ENCODE measurements at regions not wholly inside any gene's neighbourhood (a gene's known extent, or its start where the extent isn't known, plus 50 kb on each side); places are given as distances from the start of the nearest gene placed in this dataset.

GRCh38 chr1:199121047-199121446 is 482.2 kb downstream of the PTPRC start:
- intact Hi-C loops (cut with DNase I), result no loop called here
- Histone ChIP-seq H3K27ac (no peak overlapping the region), H3K9me3 (no peaks in the 10 kb centered on the region), H3K27me3 (no peaks in the 10 kb centered on the region), H3K9ac (ENCODE audit: low read depth in 2 of 2, low read length in 2 of 2) (no peak overlapping the region), H3K4me3 (no peak overlapping the region), H3K36me3 (no peaks in the 10 kb centered on the region), H3K4me1 (no peaks in the 10 kb centered on the region)
- TF ChIP-seq, protein P1, sequence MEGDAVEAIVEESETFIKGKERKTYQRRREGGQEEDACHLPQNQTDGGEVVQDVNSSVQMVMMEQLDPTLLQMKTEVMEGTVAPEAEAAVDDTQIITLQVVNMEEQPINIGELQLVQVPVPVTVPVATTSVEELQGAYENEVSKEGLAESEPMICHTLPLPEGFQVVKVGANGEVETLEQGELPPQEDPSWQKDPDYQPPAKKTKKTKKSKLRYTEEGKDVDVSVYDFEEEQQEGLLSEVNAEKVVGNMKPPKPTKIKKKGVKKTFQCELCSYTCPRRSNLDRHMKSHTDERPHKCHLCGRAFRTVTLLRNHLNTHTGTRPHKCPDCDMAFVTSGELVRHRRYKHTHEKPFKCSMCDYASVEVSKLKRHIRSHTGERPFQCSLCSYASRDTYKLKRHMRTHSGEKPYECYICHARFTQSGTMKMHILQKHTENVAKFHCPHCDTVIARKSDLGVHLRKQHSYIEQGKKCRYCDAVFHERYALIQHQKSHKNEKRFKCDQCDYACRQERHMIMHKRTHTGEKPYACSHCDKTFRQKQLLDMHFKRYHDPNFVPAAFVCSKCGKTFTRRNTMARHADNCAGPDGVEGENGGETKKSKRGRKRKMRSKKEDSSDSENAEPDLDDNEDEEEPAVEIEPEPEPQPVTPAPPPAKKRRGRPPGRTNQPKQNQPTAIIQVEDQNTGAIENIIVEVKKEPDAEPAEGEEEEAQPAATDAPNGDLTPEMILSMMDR (IDR thresholded peaks at IDR 0.05), result no peak
- no peak for DNase-seq

DNA sequence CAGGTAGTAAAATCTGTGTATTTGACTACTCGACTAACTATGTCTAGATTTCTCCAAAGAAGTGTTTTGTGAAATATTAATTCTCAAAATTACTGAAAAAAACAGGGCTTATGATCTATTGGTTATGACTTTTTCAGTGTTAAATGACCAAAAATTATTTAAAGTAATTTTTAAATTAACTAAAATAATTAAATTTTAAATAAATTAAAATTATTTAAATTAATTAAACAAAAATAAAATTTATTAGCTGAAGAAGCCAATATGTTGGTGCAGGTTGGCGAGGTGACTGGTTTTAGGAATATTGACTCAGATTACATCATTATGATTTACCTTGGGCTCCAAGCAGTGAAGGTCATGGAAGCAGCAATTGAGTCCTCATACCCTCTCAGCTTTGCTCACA is 483.2 kb downstream of the PTPRC start:
- H3K36me3 ChIP-seq, result no peaks in the 10 kb centered on the region
- intact Hi-C loops (cut with DNase I), result no loop called here
- TF ChIP-seq, protein P1 (IDR thresholded peaks at IDR 0.05), result no peak
- no peak for DNase-seq
- no peak overlapping the region for H3K9ac ChIP-seq (ENCODE audit: low read depth in 2 of 2, low read length in 2 of 2)
- H3K27me3 ChIP-seq, result no peaks in the 10 kb centered on the region
- no peaks in the 10 kb centered on the region for H3K9me3 ChIP-seq
- H3K27ac ChIP-seq, result no peak overlapping the region
- H3K4me1 ChIP-seq, result no peaks in the 10 kb centered on the region
- H3K4me3 ChIP-seq, result no peak overlapping the region

DNA sequence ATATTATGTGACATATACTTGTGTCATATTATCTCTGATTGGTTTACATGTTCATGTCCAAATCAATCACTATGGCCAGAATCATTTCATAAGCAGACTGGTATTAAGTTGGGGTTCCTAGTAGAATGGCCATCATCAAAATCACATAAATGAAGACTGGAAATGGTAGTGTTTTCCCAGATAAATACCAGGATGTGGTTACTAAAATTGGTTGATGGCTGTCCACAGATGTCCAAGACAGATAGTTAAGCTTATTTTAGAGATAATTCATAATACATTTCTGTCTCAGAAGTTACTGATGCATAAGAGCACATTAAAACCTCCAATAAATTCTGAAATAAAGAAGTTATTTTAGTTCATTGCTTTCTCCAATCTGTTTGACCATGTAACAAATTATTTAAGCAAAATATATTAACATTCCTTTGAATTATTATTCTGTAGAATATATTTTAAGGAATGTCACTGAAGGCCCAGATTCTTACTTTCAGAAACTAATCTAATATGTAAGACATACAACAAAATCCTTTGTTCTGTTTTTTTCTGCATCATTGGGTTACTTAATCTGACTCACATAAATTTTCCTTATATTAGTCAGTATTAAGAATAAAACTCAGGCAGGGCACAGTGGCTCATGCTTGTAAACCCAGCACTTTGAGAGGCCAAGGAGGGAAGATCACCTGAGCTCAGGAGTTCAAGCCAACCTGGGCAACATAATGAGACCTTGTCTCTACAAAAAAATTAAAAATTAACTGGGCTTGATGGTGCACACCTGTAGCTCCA is 483.9 kb downstream of the PTPRC start:
- no peak overlapping the region for H3K9ac ChIP-seq (ENCODE audit: low read depth in 2 of 2, low read length in 2 of 2)
- TF ChIP-seq, protein P1 (IDR thresholded peaks at IDR 0.05), result no peak
- DNase-seq, result no peak

DNA sequence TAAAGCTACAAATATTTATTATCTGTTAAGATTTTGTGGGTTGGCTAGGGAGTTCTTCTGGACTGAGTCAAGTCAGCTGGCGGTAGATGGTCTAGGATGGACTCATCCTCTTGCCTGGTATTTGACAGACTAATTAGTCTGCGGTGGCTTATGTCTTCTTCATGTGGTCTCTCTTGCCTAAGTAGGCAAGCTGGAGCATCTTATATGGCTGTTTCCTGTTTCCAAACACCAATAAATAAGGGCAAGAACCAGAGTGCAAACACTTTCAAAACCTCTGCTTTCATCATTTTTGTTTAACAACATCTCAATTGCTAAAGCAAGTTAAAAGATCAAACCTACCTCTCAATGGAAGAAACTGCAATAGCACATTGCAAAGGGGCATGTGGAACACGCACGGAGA is 484.8 kb downstream of the PTPRC start:
- DNase-seq, result no peak
- Histone ChIP-seq H3K36me3 (no peaks in the 10 kb centered on the region), H3K27ac (no peak overlapping the region), H3K4me1 (no peaks in the 10 kb centered on the region), H3K27me3 (no peaks in the 10 kb centered on the region), H3K9ac (ENCODE audit: low read depth in 2 of 2, low read length in 2 of 2) (no peak overlapping the region), H3K9me3 (no peaks in the 10 kb centered on the region), H3K4me3 (no peak overlapping the region)
- TF ChIP-seq, protein P1 (IDR thresholded peaks at IDR 0.05), result no peak
- intact Hi-C loops (cut with DNase I), result no loop called here

More for the DNA sequence above, 483.9 kb downstream of the PTPRC start:
- Histone ChIP-seq H3K36me3 (no peaks in the 10 kb centered on the region), H3K4me1 (no peaks in the 10 kb centered on the region), H3K27ac (no peak overlapping the region), H3K27me3 (no peaks in the 10 kb centered on the region), H3K4me3 (no peak overlapping the region), H3K9me3 (no peaks in the 10 kb centered on the region)
- intact Hi-C loops (cut with DNase I), result no loop called here

DNA sequence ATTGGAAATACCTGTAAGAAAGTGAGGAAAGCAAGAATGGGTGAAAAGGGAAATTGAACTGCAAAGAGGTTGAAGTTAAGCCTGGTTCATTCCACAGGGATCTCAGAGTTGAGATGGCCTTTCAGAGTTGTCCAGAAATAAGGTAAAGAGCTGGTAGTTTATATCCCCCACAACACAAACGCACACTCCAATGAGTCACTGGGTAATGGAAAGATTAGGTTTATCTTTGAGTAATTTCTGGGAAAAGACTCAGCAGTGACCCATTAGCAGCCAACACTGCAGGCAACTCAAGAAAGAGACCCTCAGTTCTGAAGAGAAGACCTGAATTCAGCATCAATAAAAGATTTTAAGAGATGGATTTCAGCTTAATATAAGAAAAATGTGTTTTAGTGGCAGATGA is 485.5 kb downstream of the PTPRC start:
- Histone ChIP-seq H3K9ac (ENCODE audit: low read depth in 2 of 2, low read length in 2 of 2) (no peak overlapping the region), H3K4me1 (no peaks in the 10 kb centered on the region), H3K27ac (no peak overlapping the region), H3K9me3 (no peaks in the 10 kb centered on the region), H3K4me3 (no peak overlapping the region), H3K27me3 (no peaks in the 10 kb centered on the region), H3K36me3 (no peaks in the 10 kb centered on the region)
- no peak for DNase-seq
- TF ChIP-seq, protein P1 (IDR thresholded peaks at IDR 0.05), result no peak
- intact Hi-C loops (cut with DNase I), result no loop called here

Data from colonic mucosa (tissue), 4 donors.